SK-N-SH (cell line): ENCODE measurements at regions not wholly inside any gene's neighbourhood (a gene's known extent, or its start where the extent isn't known, plus 50 kb on each side); places are given as distances from the start of the nearest gene placed in this dataset.

Experiments
- CTCF ChIA-PET: fragments of 300-600, 350-600 bp; formaldehyde crosslinking; extraction: SDS; loops from one replicate; lab custom pipeline; 2021; lab: Yijun Ruan, JAX
- POLR2A ChIA-PET: fragments of 350-600 bp; sonication (Branson Sonifier 250); formaldehyde crosslinking; extraction: SDS; loops from one replicate; lab custom pipeline; 2020; ENCODE audit warnings: antibody characterized with exemption, inconsistent platforms; lab: Yijun Ruan, JAX
- DNase-seq: peaks from one replicate; pipeline ENCODE4 v3.0.0; 2012
- H2AFZ ChIP-seq: fragments of 200-600 bp; sonication (generic); 2 replicates; pipeline ENCODE4 v1.8.1; 2016; ENCODE audit warnings: antibody characterized with exemption, mild to moderate bottlenecking, low read depth
- H3F3A ChIP-seq: fragments of 200-600 bp; sonication (generic); replicated peaks from 2 replicates; pipeline ENCODE3; 2016; ENCODE audit warnings: antibody characterized with exemption, mild to moderate bottlenecking; ENCODE audit not compliant: insufficient read depth
- H3K27ac ChIP-seq, 2 experiments: fragments of 200-500 bp in 1 of 2; fragments of 200-600 bp in 1 of 2; sonication (Bioruptor generic) in 1 of 2; sonication (generic), shearing (Covaris generic) in 1 of 2; 2 replicates each; pipeline versions ENCODE4 v1.5.1 to v1.6.1; 2014 to 2016; ENCODE audit warnings: low read depth in 2 of 2, inconsistent platforms in 1 of 2, low read length in 1 of 2, mild to moderate bottlenecking in 1 of 2, mixed read lengths in 1 of 2
- H3K27me3 ChIP-seq: fragments of 200-600 bp; sonication (generic), shearing (Covaris generic); 2 replicates; pipeline ENCODE4 v1.6.1; 2016; ENCODE audit warnings: mixed run types; ENCODE audit not compliant: insufficient read depth
- H3K36me3 ChIP-seq, 2 experiments: fragments of 200-500 bp in 1 of 2; fragments of 200-600 bp in 1 of 2; sonication (Bioruptor generic) in 1 of 2; sonication (generic) in 1 of 2; replicated peaks in 1 of 2; 2 replicates each; pipeline versions ENCODE3 to v1.5.1; 2014 to 2016; ENCODE audit warnings: low read length in 1 of 2, mild to moderate bottlenecking in 1 of 2; ENCODE audit not compliant: insufficient read depth in 2 of 2, control insufficient read depth in 1 of 2
- H3K4me1 ChIP-seq, 2 experiments: fragments of 200-500 bp in 1 of 2; fragments of 200-600 bp in 1 of 2; sonication (Bioruptor generic) in 1 of 2; sonication (generic), shearing (Covaris generic) in 1 of 2; 2 replicates each; pipeline versions ENCODE4 v1.5.1 to v1.6.1; 2014 to 2016; ENCODE audit warnings: low read depth in 1 of 2, low read length in 1 of 2, mixed run types in 1 of 2; ENCODE audit not compliant: insufficient read depth in 2 of 2, control insufficient read depth in 1 of 2
- H3K4me2 ChIP-seq: fragments of 200-600 bp; sonication (generic), shearing (Covaris generic); 2 replicates; pipeline ENCODE4 v1.6.1; 2017; ENCODE audit warnings: mixed run types
- H3K4me3 ChIP-seq, 2 experiments: fragments of 200-500 bp in 1 of 2; fragments of 200-600 bp in 1 of 2; sonication (Bioruptor generic) in 1 of 2; sonication (generic), shearing (Covaris generic) in 1 of 2; 2 replicates each; pipeline versions ENCODE4 v1.5.1 to v1.8.1; 2014 to 2016; ENCODE audit warnings: low read depth in 2 of 2, inconsistent platforms in 1 of 2, low read length in 1 of 2, mild to moderate bottlenecking in 1 of 2, mixed read lengths in 1 of 2, moderate library complexity in 1 of 2
- H3K79me2 ChIP-seq: fragments of 200-600 bp; sonication (generic); 2 replicates; pipeline ENCODE4 v1.8.1; 2017; ENCODE audit warnings: mild to moderate bottlenecking; ENCODE audit not compliant: insufficient read depth
- H3K9ac ChIP-seq: fragments of 200-600 bp; sonication (generic); 2 replicates; pipeline ENCODE4 v1.6.1; 2017; ENCODE audit warnings: mixed run types
- H3K9me2 ChIP-seq: fragments of 200-600 bp; sonication (generic); 2 replicates; pipeline ENCODE4 v1.6.1; 2017; ENCODE audit warnings: mixed run types
- H3K9me3 ChIP-seq: fragments of 200-600 bp; sonication (generic); 2 replicates; pipeline ENCODE4 v1.6.1; 2017; ENCODE audit warnings: mixed run types, mild to moderate bottlenecking, moderate library complexity
- H4K20me1 ChIP-seq: fragments of 200-600 bp; sonication (generic); 2 replicates; pipeline ENCODE4 v1.6.1; 2017; ENCODE audit warnings: mild to moderate bottlenecking, mixed run types; ENCODE audit not compliant: insufficient read depth
- CHD2 ChIP-seq: fragments of 150-350 bp; IDR thresholded peaks from 2 replicates; pipeline ENCODE4 v1.6.1; 2018; ENCODE audit warnings: low read length; ENCODE audit not compliant: partially characterized antibody
- CTCF ChIP-seq: fragments of 200-600 bp; sonication (generic); IDR thresholded peaks from 2 replicates; pipeline ENCODE4 v1.6.1; 2017; ENCODE audit warnings: antibody characterized with exemption, mild to moderate bottlenecking, moderate library complexity
- ELF1 ChIP-seq: IDR thresholded peaks from 2 replicates; pipeline ENCODE4 v1.4.0; 2012
- FOSL2 ChIP-seq: IDR thresholded peaks from 2 replicates; pipeline ENCODE4 v1.4.0; 2012; ENCODE audit warnings: low read depth, mild to moderate bottlenecking, moderate library complexity, borderline replicate concordance
- FOXJ3 ChIP-seq: sonication (generic); formaldehyde crosslinking; IDR thresholded peaks from 2 replicates; pipeline ENCODE4 v1.5.1; 2020; ENCODE audit warnings: mild to moderate bottlenecking, missing genetic modification reagents
- FOXM1 ChIP-seq: IDR thresholded peaks from 2 replicates; pipeline ENCODE4 v1.4.0; 2012; ENCODE audit warnings: low read depth, mild to moderate bottlenecking
- GATA2 ChIP-seq: sonication (generic); formaldehyde crosslinking; IDR thresholded peaks from 2 replicates; pipeline ENCODE4 v1.5.0; 2020; ENCODE audit warnings: mild to moderate bottlenecking, missing genetic modification reagents
- JUND ChIP-seq: IDR thresholded peaks from 2 replicates; pipeline ENCODE4 v1.4.0; 2012
- MAX ChIP-seq: IDR thresholded peaks from 2 replicates; pipeline ENCODE4 v1.4.0; 2012; ENCODE audit warnings: low read depth
- MEF2A ChIP-seq: IDR thresholded peaks from 2 replicates; pipeline ENCODE4 v1.4.0; 2012; ENCODE audit warnings: low read depth, borderline replicate concordance
- MXI1 ChIP-seq: IDR thresholded peaks from 2 replicates; pipeline ENCODE4 v1.6.1; 2012; ENCODE audit warnings: mild to moderate bottlenecking, low read depth, low read length, improper control_type of control experiment
- NFIC ChIP-seq: IDR thresholded peaks from 2 replicates; pipeline ENCODE4 v1.4.0; 2012; ENCODE audit warnings: borderline replicate concordance
- NRF1 ChIP-seq: IDR thresholded peaks from 2 replicates; pipeline ENCODE4 v1.6.1; 2012; ENCODE audit warnings: low read depth, mild to moderate bottlenecking, low read length
- PBX3 ChIP-seq: IDR thresholded peaks from 2 replicates; pipeline ENCODE4; 2012
- POLR2AphosphoS5 ChIP-seq: IDR thresholded peaks from 2 replicates; pipeline ENCODE4 v1.6.1; 2012; ENCODE audit warnings: low read depth, low read length
- RAD21 ChIP-seq: IDR thresholded peaks from 2 replicates; pipeline ENCODE4 v1.6.1; 2012; ENCODE audit warnings: mild to moderate bottlenecking, low read length
- RCOR1 ChIP-seq: fragments of 150-350 bp; IDR thresholded peaks from 2 replicates; pipeline ENCODE4 v1.6.1; 2017; ENCODE audit warnings: antibody characterized with exemption, low read length
- REST ChIP-seq: IDR thresholded peaks from 2 replicates; pipeline ENCODE4 v1.6.1; 2012; ENCODE audit warnings: mild to moderate bottlenecking, low read depth, low read length, moderate library complexity
- SIN3A ChIP-seq: IDR thresholded peaks from 2 replicates; pipeline ENCODE4 v1.6.1; 2012; ENCODE audit warnings: low read depth, mild to moderate bottlenecking, low read length, moderate library complexity, borderline replicate concordance
- SMC3 ChIP-seq: IDR thresholded peaks from 2 replicates; pipeline ENCODE4 v1.6.1; 2012; ENCODE audit warnings: low read depth, low read length, improper control_type of control experiment
- TCF12 ChIP-seq: IDR thresholded peaks from 2 replicates; pipeline ENCODE4 v1.4.0; 2012
- TEAD4 ChIP-seq: IDR thresholded peaks from 2 replicates; pipeline ENCODE4 v1.4.0; 2012; ENCODE audit warnings: mild to moderate bottlenecking, borderline replicate concordance; ENCODE audit not compliant: insufficient read depth
- USF2 ChIP-seq: fragments of 150-350 bp; IDR thresholded peaks from 2 replicates; pipeline ENCODE4 v1.6.1; 2017; ENCODE audit warnings: antibody characterized with exemption, low read length, low read depth, borderline replicate concordance
- YY1 ChIP-seq: IDR thresholded peaks from 2 replicates; pipeline ENCODE4 v1.4.0; 2012; ENCODE audit warnings: low read depth, mild to moderate bottlenecking
- ZBTB33 ChIP-seq: IDR thresholded peaks from 2 replicates; pipeline ENCODE4 v1.4.0; 2012; ENCODE audit warnings: low read depth, borderline replicate concordance
- WGBS: methylation state at CpG from one replicate; pipeline ENCODE4 v1.1.6; 2017; ENCODE audit warnings: low lambda C conversion rate; 5-methylcytosine and 5-hydroxymethylcytosine counted together

GRCh38 chr2:45128580-45128997 lies 119.3 kb upstream of the SIX2 start:
- no peaks in the 10 kb centered on the region for H3K27me3 ChIP-seq
- CTCF ChIA-PET = interaction anchor here (0.8 to 1.3 kb wide), 2 partner anchors 9 to 366 kb away, joined by 3 to 4 read pairs; no protein-coding TSS in a partner anchor
- no peaks in the 10 kb centered on the region for H3K9me2 ChIP-seq
- no peak overlapping the region for H2AFZ ChIP-seq
- H3K27ac ChIP-seq = peak overlapping the region in 1 of 2 experiments; percentile 80; a peak in 2 of 4 replicates
- no peaks in the 10 kb centered on the region for H3K9me3 ChIP-seq
- H3K36me3 ChIP-seq = no peaks in the 10 kb centered on the region
- no peak overlapping the region for H3K4me3 ChIP-seq
- H3K9ac ChIP-seq = 0 out of 2 replicates have a peak overlapping the region, but pooled peaks have one; percentile 11
- no peaks in the 10 kb centered on the region for H4K20me1 ChIP-seq
- peak overlapping the region; percentile 60 for H3K4me2 ChIP-seq
- peak; percentile 20 for DNase-seq
- no peaks in the 10 kb centered on the region for H3K79me2 ChIP-seq
- peaks cover 8 to 34% of the 10 kb centered on the region in 2 experiments; a peak in 3 of 4 replicates for H3K4me1 ChIP-seq
- POLR2A ChIA-PET = no interaction called here
- WGBS = 0% methylated on average over 1 of the region's 1 CpG
- peaks cover 8% of the 10 kb centered on the region for H3F3A ChIP-seq
- peak; percentile 93; the same call in 1 of the 2 replicates for TF ChIP-seq POLR2AphosphoS5
- peak; percentile 26; the same call in 1 of the 2 replicates for TF ChIP-seq CTCF
- TF ChIP-seq NFIC = peak; percentile 100
- TF ChIP-seq TCF12 = peak; percentile 98
- TF ChIP-seq GATA2 (CRISPR knock-in tag) = no peak
- TF ChIP-seq FOXJ3 = no peak
- no peak for TF ChIP-seq MXI1
- TF ChIP-seq YY1 = peak; percentile 46; the same call in 1 of the 2 replicates
- TF ChIP-seq JUND = peak; percentile 100
- peak; percentile 89 for TF ChIP-seq ZBTB33
- peak; percentile 78 for TF ChIP-seq REST
- TF ChIP-seq RCOR1 = 0 out of 2 replicates have a peak, but pooled peaks have one; percentile 9
- no peak for TF ChIP-seq NRF1
- TF ChIP-seq USF2 = no peak
- TF ChIP-seq SIN3A = peak; percentile 91; the same call in 1 of the 2 replicates
- TF ChIP-seq FOXM1 = peak; percentile 85; the same call in 1 of the 2 replicates
- TF ChIP-seq SMC3 = no peak
- peak; percentile 73; the same call in 1 of the 2 replicates for TF ChIP-seq MEF2A
- TF ChIP-seq RAD21 = 0 out of 2 replicates have a peak, but pooled peaks have one; percentile 9
- peak; percentile 97 for TF ChIP-seq TEAD4
- TF ChIP-seq MAX = peak; percentile 92
- TF ChIP-seq ELF1 = peak; percentile 30; the same call in 1 of the 2 replicates
- peak; percentile 99 for TF ChIP-seq FOSL2
- TF ChIP-seq CHD2 = no peak
- TF ChIP-seq PBX3 = peak; percentile 99
